AG04450 (cell line): ENCODE measurements at regions not wholly inside any gene's neighbourhood (a gene's known extent, or its start where the extent isn't known, plus 50 kb on each side); places are given as distances from the start of the nearest gene placed in this dataset.

ENCODE experiments used
- CTCF ChIA-PET: fragments of 300-600, 350-600 bp; formaldehyde crosslinking; extraction: SDS; loops from one replicate; lab custom pipeline; 2022; ENCODE audit warnings: antibody characterized with exemption, inconsistent platforms; lab: Charles Lee
- POLR2A ChIA-PET: fragments of 350-600 bp; formaldehyde crosslinking; extraction: SDS; loops from one replicate; lab custom pipeline; 2021; ENCODE audit warnings: antibody characterized with exemption, inconsistent platforms; lab: Yijun Ruan, JAX
- DNase-seq: peaks from one replicate; pipeline ENCODE4 v3.0.0-alpha.2; 2011; ENCODE audit warnings: low read depth, low spot score
- H3K27ac ChIP-seq: one replicate; pipeline ENCODE4 v1.5.1; 2012; ENCODE audit warnings: low read depth, low read length, control low read depth
- H3K27me3 ChIP-seq: one replicate; pipeline ENCODE4 v1.6.0; 2012; ENCODE audit warnings: low read length; ENCODE audit not compliant: control insufficient read depth, insufficient read depth
- H3K4me3 ChIP-seq: 2 replicates; pipeline ENCODE4 v1.5.1; 2011; ENCODE audit warnings: mild to moderate bottlenecking, low read depth, low read length, control low read depth
- H3K9me3 ChIP-seq: 2 replicates; pipeline ENCODE4 v1.5.1; 2012; ENCODE audit warnings: low read length; ENCODE audit not compliant: control insufficient read depth, insufficient read depth
- CTCF ChIP-seq: IDR thresholded peaks from 2 replicates; pipeline ENCODE4 v1.5.1; 2011; ENCODE audit warnings: low read depth, low read length, control low read depth, inconsistent platforms

GRCh38 chr2:59850554-59850953 is 702.9 kb downstream of the BCL11A start:
- Histone ChIP-seq H3K27me3 (no peaks in the 10 kb centered on the region), H3K9me3 (no peaks in the 10 kb centered on the region), H3K27ac (no peak overlapping the region), H3K4me3 (no peak overlapping the region)
- CTCF ChIA-PET = no interaction called here
- TF ChIP-seq CTCF = no peak
- DNase-seq = no peak
- POLR2A ChIA-PET = no interaction called here

GRCh38 chr2:59833941-59834340 is 719.5 kb downstream of the BCL11A start:
- Histone ChIP-seq H3K27me3 (no peaks in the 10 kb centered on the region), H3K9me3 (peaks cover 4% of the 10 kb centered on the region), H3K27ac (no peak overlapping the region), H3K4me3 (no peak overlapping the region)
- no peak for DNase-seq
- ChIA-PET CTCF (no interaction called here), POLR2A (no interaction called here)
- TF ChIP-seq CTCF = no peak

- Histone ChIP-seq H3K4me3 (no peak overlapping the region), H3K9me3 (peaks cover 4% of the 10 kb centered on the region; the same call in 1 of the 2 replicates), H3K27me3 (no peaks in the 10 kb centered on the region), H3K27ac (no peak overlapping the region)
- DNase-seq = no peak
- no peak for TF ChIP-seq CTCF
- ChIA-PET CTCF (interaction anchor here (0.9 kb wide), 1 partner anchor 42 kb away, joined by 4 read pairs; no protein-coding TSS in a partner anchor), POLR2A (no interaction called here)
Measured at GRCh38 chr2:59830601-59831000, 722.9 kb downstream of the BCL11A start.

- POLR2A ChIA-PET = no interaction called here
Measured at GRCh38 chr2:59827677-59828076, 725.8 kb downstream of the BCL11A start.

GRCh38 chr2:59826177-59826576 is 727.3 kb downstream of the BCL11A start:
- ChIA-PET CTCF (no interaction called here), POLR2A (no interaction called here)
- H3K27ac ChIP-seq = no peak overlapping the region
- no peak for TF ChIP-seq CTCF
- no peak for DNase-seq
- no peaks in the 10 kb centered on the region; the same call in 1 of the 2 replicates for H3K9me3 ChIP-seq
- H3K27me3 ChIP-seq = no peaks in the 10 kb centered on the region
- H3K4me3 ChIP-seq = no peak overlapping the region

More at GRCh38 chr2:59827677-59828076, 725.8 kb downstream of the BCL11A start:
- CTCF ChIA-PET = no interaction called here
- Histone ChIP-seq H3K9me3 (no peaks in the 10 kb centered on the region; the same call in 1 of the 2 replicates), H3K27me3 (no peaks in the 10 kb centered on the region), H3K27ac (no peak overlapping the region), H3K4me3 (no peak overlapping the region)
- no peak for TF ChIP-seq CTCF
- DNase-seq = no peak
